ENCODE measurements at regions not wholly inside any gene's neighbourhood (a gene's known extent, or its start where the extent isn't known, plus 50 kb on each side); places are given as distances from the start of the nearest gene placed in this dataset.

GRCh38 chr2:94273242-94273641 lies 598.0 kb upstream of the TEKT4 start:
- no peak overlapping the region for H3K27ac ChIP-seq (ENCODE audit: extremely low read depth, low read depth, low read length)
- no peaks in the 10 kb centered on the region for H3K36me3 ChIP-seq (ENCODE audit: control insufficient read depth in 2 of 2, insufficient read depth in 1 of 2, low read length in 2 of 2)
- H3K9me3 ChIP-seq (ENCODE audit: control insufficient read depth, insufficient read depth, low read depth, low read length): no peaks in the 10 kb centered on the region
- H3K4me1 ChIP-seq (ENCODE audit: control insufficient read depth, insufficient read depth, low read length): no peaks in the 10 kb centered on the region
- TF ChIP-seq ZBTB26 (tag by site-specific recombination; optimal IDR thresholded peaks at IDR 0.05) (peak; percentile 28), SETDB1 (IDR thresholded peaks at IDR 0.05; ENCODE audit: insufficient read length, low read length) (no peak)
- POLR2A ChIA-PET: no interaction called here
- no peak overlapping the region for H3K4me3 ChIP-seq (ENCODE audit: low read depth, low read length)
- CTCF ChIA-PET: no interaction called here
